Astrocyte (in vitro differentiated cells and primary cell): ENCODE measurements at regions not wholly inside any gene's neighbourhood (a gene's known extent, or its start where the extent isn't known, plus 50 kb on each side); places are given as distances from the start of the nearest gene placed in this dataset.

ENCODE experiments used
- DNase-seq: peaks from one replicate; pipeline ENCODE4 v3.0.0-alpha.2; 2010; ENCODE audit warnings: low read depth
- FAIRE-seq: peaks from 2 replicates; lab custom pipeline; 2011; peaks lifted over from hg19 to GRCh38; lab: Jason Lieb, UNC
- H2AFZ ChIP-seq: 2 replicates; pipeline ENCODE4 v1.6.0; 2012; ENCODE audit warnings: low read depth, low read length, inconsistent platforms
- H3K27ac ChIP-seq: 2 replicates; pipeline ENCODE4 v1.5.1; 2011; ENCODE audit warnings: low read depth, low read length, inconsistent platforms
- H3K27me3 ChIP-seq: 2 replicates; pipeline ENCODE4 v1.6.0; 2011; ENCODE audit warnings: low read length, inconsistent platforms; ENCODE audit not compliant: insufficient read depth
- H3K36me3 ChIP-seq: 2 replicates; pipeline ENCODE4 v1.5.1; 2011; ENCODE audit warnings: low read length, inconsistent platforms; ENCODE audit not compliant: insufficient read depth
- H3K4me1 ChIP-seq: 2 replicates; pipeline ENCODE4 v1.5.1; 2011; ENCODE audit warnings: low read length, inconsistent platforms; ENCODE audit not compliant: insufficient read depth
- H3K4me2 ChIP-seq: 2 replicates; pipeline ENCODE4 v1.6.0; 2012; ENCODE audit warnings: low read length, inconsistent platforms
- H3K4me3 ChIP-seq: 2 replicates; pipeline ENCODE4 v1.5.1; 2011; ENCODE audit warnings: low read depth, mild to moderate bottlenecking, low read length, inconsistent platforms; ENCODE audit not compliant: insufficient read depth
- H3K79me2 ChIP-seq: 2 replicates; pipeline ENCODE4 v1.6.0; 2012; ENCODE audit warnings: mild to moderate bottlenecking, low read length, inconsistent platforms; ENCODE audit not compliant: insufficient read depth
- H3K9ac ChIP-seq: 2 replicates; pipeline ENCODE4 v1.6.0; 2012; ENCODE audit warnings: mild to moderate bottlenecking, low read length, inconsistent platforms
- H3K9me3 ChIP-seq: 2 replicates; pipeline ENCODE4 v1.5.1; 2012; ENCODE audit warnings: low read depth, mild to moderate bottlenecking, low read length, inconsistent platforms; ENCODE audit not compliant: insufficient read depth
- H4K20me1 ChIP-seq: 2 replicates; pipeline ENCODE4 v1.6.0; 2012; ENCODE audit warnings: low read length, inconsistent platforms; ENCODE audit not compliant: insufficient read depth
- H3K27ac Mint-ChIP-seq: one replicate; pipeline ENCODE4 v1.8.0; 2021; ENCODE audit warnings: mild to moderate bottlenecking, mixed read lengths; ENCODE audit not compliant: unreplicated experiment
- H3K27me3 Mint-ChIP-seq: one replicate; pipeline ENCODE4 v1.8.0; 2021; ENCODE audit warnings: low read depth, mixed read lengths; ENCODE audit not compliant: unreplicated experiment
- H3K36me3 Mint-ChIP-seq: one replicate; pipeline ENCODE4 v1.8.0; 2021; ENCODE audit warnings: low read depth, mixed read lengths; ENCODE audit not compliant: unreplicated experiment
- H3K4me1 Mint-ChIP-seq: one replicate; pipeline ENCODE4 v1.8.0; 2021; ENCODE audit warnings: low read depth, mixed read lengths; ENCODE audit not compliant: unreplicated experiment
- H3K4me3 Mint-ChIP-seq: one replicate; pipeline ENCODE4 v1.8.0; 2021; ENCODE audit warnings: mild to moderate bottlenecking, moderate library complexity, mixed read lengths; ENCODE audit not compliant: unreplicated experiment
- H3K9me3 Mint-ChIP-seq: one replicate; pipeline ENCODE4 v1.8.0; 2021; ENCODE audit warnings: mild to moderate bottlenecking, mixed read lengths; ENCODE audit not compliant: unreplicated experiment
- EZH2 ChIP-seq: IDR thresholded peaks from 2 replicates; pipeline ENCODE4 v1.6.1; 2012; ENCODE audit warnings: mild to moderate bottlenecking, low read length, inconsistent platforms; ENCODE audit not compliant: insufficient read depth
- TF ChIP-seq, protein P1 (sequence below): IDR thresholded peaks from 2 replicates; pipeline ENCODE4 v1.5.1; 2011; ENCODE audit warnings: low read depth, mild to moderate bottlenecking, inconsistent platforms, low read length, moderate library complexity; ENCODE audit not compliant: insufficient read depth

DNA sequence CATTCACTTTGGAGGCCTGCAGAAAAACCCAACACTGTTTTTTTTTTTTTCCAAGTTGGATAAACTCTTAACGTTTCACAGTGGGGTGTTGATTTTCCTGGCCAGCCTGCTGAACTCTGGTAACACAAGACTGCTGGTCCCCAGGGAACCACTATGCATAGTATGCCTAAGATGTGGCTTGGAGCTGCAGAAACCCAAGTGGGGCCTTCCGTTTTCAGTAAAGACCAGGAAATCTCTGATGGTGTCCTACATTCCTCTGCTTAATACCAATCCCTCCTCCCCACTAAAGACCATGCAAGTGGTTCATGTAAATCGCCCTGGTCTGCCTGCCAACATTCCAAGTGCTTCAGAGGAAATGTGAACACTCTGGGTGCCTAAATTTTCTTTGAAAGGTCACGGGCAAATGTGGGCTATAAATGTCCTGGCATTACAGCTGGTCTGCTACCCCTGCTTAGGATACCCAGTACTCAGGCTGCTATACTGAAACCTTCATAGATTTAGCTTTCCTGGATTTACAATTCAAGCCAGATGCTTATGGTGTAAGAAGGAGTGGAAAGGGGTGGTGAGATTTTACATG is 615.4 kb downstream of the MAFB start:
- Histone ChIP-seq H2AFZ (no peak overlapping the region), H3K27me3 (no peaks in the 10 kb centered on the region), H3K79me2 (no peaks in the 10 kb centered on the region), H3K4me2 (no peak overlapping the region), H3K27ac (no peak overlapping the region), H3K9me3 (no peaks in the 10 kb centered on the region), H3K9ac (no peak overlapping the region), H4K20me1 (no peaks in the 10 kb centered on the region), H3K4me1 (no peaks in the 10 kb centered on the region), H3K36me3 (no peaks in the 10 kb centered on the region), H3K4me3 (no peak overlapping the region)
- peaks cover 2% of the 10 kb centered on the region for H3K4me1 Mint-ChIP-seq
- H3K9me3 Mint-ChIP-seq = peaks cover 2% of the 10 kb centered on the region
- H3K27ac Mint-ChIP-seq = no peak overlapping the region
- DNase-seq (no peak), FAIRE-seq (no peak)
- no peak overlapping the region for H3K4me3 Mint-ChIP-seq
- no peaks in the 10 kb centered on the region for H3K27me3 Mint-ChIP-seq
- TF ChIP-seq, protein P1, sequence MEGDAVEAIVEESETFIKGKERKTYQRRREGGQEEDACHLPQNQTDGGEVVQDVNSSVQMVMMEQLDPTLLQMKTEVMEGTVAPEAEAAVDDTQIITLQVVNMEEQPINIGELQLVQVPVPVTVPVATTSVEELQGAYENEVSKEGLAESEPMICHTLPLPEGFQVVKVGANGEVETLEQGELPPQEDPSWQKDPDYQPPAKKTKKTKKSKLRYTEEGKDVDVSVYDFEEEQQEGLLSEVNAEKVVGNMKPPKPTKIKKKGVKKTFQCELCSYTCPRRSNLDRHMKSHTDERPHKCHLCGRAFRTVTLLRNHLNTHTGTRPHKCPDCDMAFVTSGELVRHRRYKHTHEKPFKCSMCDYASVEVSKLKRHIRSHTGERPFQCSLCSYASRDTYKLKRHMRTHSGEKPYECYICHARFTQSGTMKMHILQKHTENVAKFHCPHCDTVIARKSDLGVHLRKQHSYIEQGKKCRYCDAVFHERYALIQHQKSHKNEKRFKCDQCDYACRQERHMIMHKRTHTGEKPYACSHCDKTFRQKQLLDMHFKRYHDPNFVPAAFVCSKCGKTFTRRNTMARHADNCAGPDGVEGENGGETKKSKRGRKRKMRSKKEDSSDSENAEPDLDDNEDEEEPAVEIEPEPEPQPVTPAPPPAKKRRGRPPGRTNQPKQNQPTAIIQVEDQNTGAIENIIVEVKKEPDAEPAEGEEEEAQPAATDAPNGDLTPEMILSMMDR = no peak
- TF ChIP-seq EZH2 = no peak
- no peaks in the 10 kb centered on the region for H3K36me3 Mint-ChIP-seq

GRCh38 chr20:40072907-40073306 is 616.1 kb downstream of the MAFB start:
- Histone ChIP-seq H3K79me2 (no peaks in the 10 kb centered on the region), H3K4me2 (no peak overlapping the region), H3K4me1 (no peaks in the 10 kb centered on the region), H3K27ac (no peak overlapping the region), H3K36me3 (no peaks in the 10 kb centered on the region), H3K9ac (no peak overlapping the region), H3K4me3 (no peak overlapping the region), H3K9me3 (no peaks in the 10 kb centered on the region), H4K20me1 (no peaks in the 10 kb centered on the region), H2AFZ (no peak overlapping the region), H3K27me3 (no peaks in the 10 kb centered on the region)
- TF ChIP-seq EZH2 = no peak
- TF ChIP-seq, protein P1 = no peak
- DNase-seq (no peak), FAIRE-seq (no peak)
- Mint-ChIP-seq H3K4me1 (peaks cover 2% of the 10 kb centered on the region), H3K27ac (no peak overlapping the region), H3K36me3 (no peaks in the 10 kb centered on the region), H3K9me3 (peaks cover 4% of the 10 kb centered on the region), H3K27me3 (no peaks in the 10 kb centered on the region), H3K4me3 (no peak overlapping the region)

GRCh38 chr20:40056171-40056570 is 632.9 kb downstream of the MAFB start:
- Mint-ChIP-seq H3K27ac (no peak overlapping the region), H3K9me3 (peaks cover 11% of the 10 kb centered on the region), H3K4me1 (no peaks in the 10 kb centered on the region), H3K4me3 (no peak overlapping the region), H3K27me3 (peaks cover 1% of the 10 kb centered on the region), H3K36me3 (no peaks in the 10 kb centered on the region)
- Histone ChIP-seq H3K79me2 (no peaks in the 10 kb centered on the region), H3K9me3 (no peaks in the 10 kb centered on the region), H3K27ac (no peak overlapping the region), H3K9ac (no peak overlapping the region), H3K4me3 (no peak overlapping the region), H3K4me1 (no peaks in the 10 kb centered on the region), H4K20me1 (no peaks in the 10 kb centered on the region), H3K36me3 (no peaks in the 10 kb centered on the region), H3K4me2 (no peak overlapping the region), H3K27me3 (no peaks in the 10 kb centered on the region), H2AFZ (no peak overlapping the region)
- no peak for DNase-seq
- no peak for FAIRE-seq
- TF ChIP-seq, protein P1 = no peak
- no peak for TF ChIP-seq EZH2
